ENCODE measurements at regions not wholly inside any gene's neighbourhood (a gene's known extent, or its start where the extent isn't known, plus 50 kb on each side); places are given as distances from the start of the nearest gene placed in this dataset.
"Not testable (repeated sequence)": the region's sequence is repeated elsewhere in the genome, so short reads cannot be mapped to it uniquely, and the experiment has no call there.

- DNase-seq (ENCODE audit: low spot score) = no peak
Observed at GRCh38 chr7:25454562-25455041, 226.3 kb upstream of the NPVF start.

GRCh38 chr7:25455683-25456251 lies 227.5 kb upstream of the NPVF start:
- DNase-seq (ENCODE audit: low spot score) = no peak

GRCh38 chr7:25456467-25457171 lies 228.3 kb upstream of the NPVF start:
- no peak for DNase-seq (ENCODE audit: low spot score)

GRCh38 chr7:25459057-25459456 lies 230.8 kb upstream of the NPVF start:
- no peak for DNase-seq (ENCODE audit: low spot score)

GRCh38 chr7:25460433-25460832 lies 232.1 kb upstream of the NPVF start:
- DNase-seq (ENCODE audit: low spot score) = no peak

GRCh38 chr7:25469669-25470068 lies 241.4 kb upstream of the NPVF start:
- DNase-seq (ENCODE audit: low spot score) = no peak

- DNase-seq (ENCODE audit: low spot score) = no peak
Observed at GRCh38 chr7:25476863-25477499, 248.7 kb upstream of the NPVF start.

- DNase-seq (ENCODE audit: low spot score) = not testable (repeated sequence)
Observed at GRCh38 chr7:25478221-25478620, 249.9 kb upstream of the NPVF start.

GRCh38 chr7:25478925-25479324 lies 250.6 kb upstream of the NPVF start:
- DNase-seq (ENCODE audit: low spot score) = no peak

- no peak for DNase-seq (ENCODE audit: low spot score)
Observed at GRCh38 chr7:25481891-25482290, 253.6 kb upstream of the NPVF start.

GRCh38 chr7:25482631-25483030 lies 254.3 kb upstream of the NPVF start:
- DNase-seq (ENCODE audit: low spot score) = no peak

GRCh38 chr7:25485026-25485425 lies 256.7 kb upstream of the NPVF start:
- no peak for DNase-seq (ENCODE audit: low spot score)

- no peak for DNase-seq (ENCODE audit: low spot score)
Observed at GRCh38 chr7:25486656-25487055, 258.4 kb upstream of the NPVF start.

- no peak for DNase-seq (ENCODE audit: low spot score)
Observed at GRCh38 chr7:25493805-25494366, 265.6 kb upstream of the NPVF start.

- no peak for DNase-seq (ENCODE audit: low spot score)
Observed at GRCh38 chr7:25494896-25495295, 266.6 kb upstream of the NPVF start.

- DNase-seq (ENCODE audit: low spot score) = no peak
Observed at GRCh38 chr7:25495342-25496250, 267.3 kb upstream of the NPVF start.

- DNase-seq (ENCODE audit: low spot score) = peak; percentile 1
Observed at GRCh38 chr7:25496476-25497368, 268.4 kb upstream of the NPVF start.

GRCh38 chr7:25500393-25500921 lies 272.2 kb upstream of the NPVF start:
- no peak for DNase-seq (ENCODE audit: low spot score)

GRCh38 chr7:25503306-25503705 lies 275.0 kb upstream of the NPVF start:
- DNase-seq (ENCODE audit: low spot score) = no peak

GRCh38 chr7:25512061-25512687 lies 283.9 kb upstream of the NPVF start:
- no peak for DNase-seq (ENCODE audit: low spot score)
